K562 (cell line): ENCODE measurements at regions not wholly inside any gene's neighbourhood (a gene's known extent, or its start where the extent isn't known, plus 50 kb on each side); places are given as distances from the start of the nearest gene placed in this dataset.

Experiments
- DDX20 ChIP-seq: fragments of 450-650 bp; IDR thresholded peaks from 2 replicates; pipeline ENCODE4 v1.6.1; 2016; ENCODE audit warnings: missing genetic modification characterization, low read depth, mild to moderate bottlenecking, missing compliant biosample characterization, moderate library complexity
- GTF2A2 ChIP-seq: IDR thresholded peaks from 2 replicates; pipeline ENCODE4 v1.6.1; 2016; ENCODE audit warnings: mild to moderate bottlenecking, missing genetic modification characterization, missing compliant biosample characterization
- NBN ChIP-seq: fragments of 450-650 bp; IDR thresholded peaks from 2 replicates; pipeline ENCODE4 v1.6.1; 2016; ENCODE audit warnings: low read depth, mild to moderate bottlenecking
- NR1H2 ChIP-seq: sonication (generic); formaldehyde crosslinking; IDR thresholded peaks from 2 replicates; pipeline ENCODE4 v1.4.0; 2020; ENCODE audit warnings: mild to moderate bottlenecking, missing genetic modification reagents
- PTTG1 ChIP-seq: fragments of 450-650 bp; IDR thresholded peaks from 2 replicates; pipeline ENCODE4 v1.6.1; 2016; ENCODE audit warnings: low read depth, mild to moderate bottlenecking, missing genetic modification characterization, missing compliant biosample characterization
- TCF7L2 ChIP-seq: fragments of 150-350 bp; IDR thresholded peaks from 2 replicates; pipeline ENCODE4 v1.6.1; 2016; ENCODE audit warnings: low read depth, mild to moderate bottlenecking, low read length, moderate library complexity
- THRAP3 ChIP-seq: fragments of 450-650 bp; IDR thresholded peaks from 2 replicates; pipeline ENCODE4 v1.6.1; 2016; ENCODE audit warnings: mild to moderate bottlenecking, inconsistent platforms, borderline replicate concordance
- ZNF518B ChIP-seq: fragments of 250-450 bp; sonication (Bioruptor Pico); IDR thresholded peaks from 2 replicates; pipeline ENCODE4 v1.5.0; 2021; ENCODE audit warnings: mild to moderate bottlenecking, moderate library complexity
- ZZZ3 ChIP-seq: fragments of 450-650 bp; IDR thresholded peaks from 2 replicates; pipeline ENCODE4 v1.6.1; 2016; ENCODE audit warnings: antibody characterized with exemption, mild to moderate bottlenecking, moderate library complexity

DNA sequence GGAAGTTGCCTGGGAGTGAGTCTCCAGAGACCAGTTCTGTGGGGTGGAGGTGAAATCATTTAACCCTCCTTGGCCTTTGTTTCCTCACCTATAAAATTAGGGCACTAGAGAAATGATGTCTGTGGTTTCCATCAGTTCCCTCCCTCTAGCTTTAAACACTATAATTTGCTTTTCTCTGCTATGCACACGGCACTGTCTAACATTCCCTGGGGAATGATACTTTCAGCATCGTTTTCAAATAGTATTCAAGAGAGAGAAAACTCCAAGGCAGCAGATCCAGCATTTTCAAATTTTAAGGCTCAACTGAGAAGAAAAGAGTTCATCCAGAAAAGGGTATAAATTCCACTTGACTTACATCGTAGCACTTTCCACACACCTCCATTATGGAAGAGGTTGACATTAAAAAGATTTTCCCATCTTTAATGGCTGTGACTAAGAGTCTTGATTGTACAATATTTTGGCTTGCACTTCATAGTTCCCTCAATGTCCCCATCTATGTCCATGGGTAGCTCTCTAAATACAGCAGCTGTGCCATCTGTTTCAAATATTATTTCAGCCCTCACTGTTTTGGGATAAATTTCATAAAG lies 137.7 kb upstream of the ZPLD1 start (continued):
- TF ChIP-seq ZNF518B (CRISPR knock-in tag) = no peak
- no peak for TF ChIP-seq TCF7L2
- no peak for TF ChIP-seq NR1H2 (CRISPR knock-in tag)
- TF ChIP-seq PTTG1 (tag) = no peak
- no peak for TF ChIP-seq GTF2A2 (tag)
- TF ChIP-seq ZZZ3 = no peak
- TF ChIP-seq DDX20 (tag) = no peak
- TF ChIP-seq THRAP3 = no peak
- TF ChIP-seq NBN = no peak
- TF ChIP-seq, all 486 proteins: peak for 0
